Epithelial cell of esophagus (primary cell): ENCODE measurements at regions not wholly inside any gene's neighbourhood (a gene's known extent, or its start where the extent isn't known, plus 50 kb on each side); places are given as distances from the start of the nearest gene placed in this dataset.
A peak's percentile ranks its signal among the peaks of the same experiment; 100 is the strongest.

ENCODE experiments used
- DNase-seq: peaks from one replicate; pipeline ENCODE4 v3.0.0; 2010; ENCODE audit warnings: low read depth
- H3K4me3 ChIP-seq: 2 replicates; pipeline ENCODE4 v1.5.1; 2011; ENCODE audit warnings: mild to moderate bottlenecking, low read length, control low read depth
- TF ChIP-seq, protein P1 (sequence below): IDR thresholded peaks from 2 replicates; pipeline ENCODE4 v1.5.1; 2011; ENCODE audit warnings: low read depth, mild to moderate bottlenecking, low read length, control low read depth, inconsistent platforms; ENCODE audit not compliant: insufficient read depth; ENCODE audit errors: missing control alignments

DNA sequence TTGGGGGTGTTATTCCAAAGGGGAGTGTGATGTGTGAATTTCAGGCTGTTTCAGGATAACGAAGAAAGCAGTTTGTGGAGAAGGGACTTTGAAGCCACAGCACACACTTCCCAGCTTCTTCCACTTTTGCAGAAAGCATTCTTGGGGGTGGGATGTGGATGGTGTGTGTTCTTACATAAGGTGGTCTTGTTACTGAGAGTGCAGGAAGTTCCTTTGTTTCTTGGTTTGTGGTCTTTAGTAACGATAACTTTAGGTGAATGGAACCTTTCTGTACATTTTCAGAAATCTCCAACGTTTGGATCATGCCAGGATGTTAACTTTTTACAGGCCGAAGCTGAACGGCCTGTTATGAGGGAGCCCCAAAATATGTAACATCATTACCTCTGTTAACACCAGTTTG, 251.8 kb downstream of the KCNRG start:
- H3K4me3 ChIP-seq, result no peak overlapping the region
- no peak for DNase-seq
- TF ChIP-seq, protein P1, sequence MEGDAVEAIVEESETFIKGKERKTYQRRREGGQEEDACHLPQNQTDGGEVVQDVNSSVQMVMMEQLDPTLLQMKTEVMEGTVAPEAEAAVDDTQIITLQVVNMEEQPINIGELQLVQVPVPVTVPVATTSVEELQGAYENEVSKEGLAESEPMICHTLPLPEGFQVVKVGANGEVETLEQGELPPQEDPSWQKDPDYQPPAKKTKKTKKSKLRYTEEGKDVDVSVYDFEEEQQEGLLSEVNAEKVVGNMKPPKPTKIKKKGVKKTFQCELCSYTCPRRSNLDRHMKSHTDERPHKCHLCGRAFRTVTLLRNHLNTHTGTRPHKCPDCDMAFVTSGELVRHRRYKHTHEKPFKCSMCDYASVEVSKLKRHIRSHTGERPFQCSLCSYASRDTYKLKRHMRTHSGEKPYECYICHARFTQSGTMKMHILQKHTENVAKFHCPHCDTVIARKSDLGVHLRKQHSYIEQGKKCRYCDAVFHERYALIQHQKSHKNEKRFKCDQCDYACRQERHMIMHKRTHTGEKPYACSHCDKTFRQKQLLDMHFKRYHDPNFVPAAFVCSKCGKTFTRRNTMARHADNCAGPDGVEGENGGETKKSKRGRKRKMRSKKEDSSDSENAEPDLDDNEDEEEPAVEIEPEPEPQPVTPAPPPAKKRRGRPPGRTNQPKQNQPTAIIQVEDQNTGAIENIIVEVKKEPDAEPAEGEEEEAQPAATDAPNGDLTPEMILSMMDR, result no peak

DNA sequence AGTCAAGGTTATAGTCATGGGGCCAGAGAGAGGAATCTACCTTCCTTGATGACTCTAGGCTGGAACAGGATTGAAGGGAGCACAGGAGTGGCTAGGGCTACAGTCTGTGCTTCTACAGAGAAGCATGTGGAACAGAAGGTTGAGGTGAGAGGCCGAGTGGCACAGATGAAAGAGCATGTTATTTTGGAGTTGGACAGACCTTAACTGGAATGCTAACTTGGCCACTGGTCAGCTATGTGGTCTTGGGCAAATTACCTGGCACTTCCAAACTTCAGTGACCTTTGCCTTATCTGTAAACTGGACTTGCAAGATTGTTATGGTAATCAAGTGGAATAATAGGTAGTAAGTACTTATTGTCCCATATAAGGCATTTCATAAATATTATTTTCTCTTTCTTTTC, 252.7 kb downstream of the KCNRG start:
- TF ChIP-seq, protein P1, result no peak
- DNase-seq, result no peak
- no peak overlapping the region for H3K4me3 ChIP-seq

DNA sequence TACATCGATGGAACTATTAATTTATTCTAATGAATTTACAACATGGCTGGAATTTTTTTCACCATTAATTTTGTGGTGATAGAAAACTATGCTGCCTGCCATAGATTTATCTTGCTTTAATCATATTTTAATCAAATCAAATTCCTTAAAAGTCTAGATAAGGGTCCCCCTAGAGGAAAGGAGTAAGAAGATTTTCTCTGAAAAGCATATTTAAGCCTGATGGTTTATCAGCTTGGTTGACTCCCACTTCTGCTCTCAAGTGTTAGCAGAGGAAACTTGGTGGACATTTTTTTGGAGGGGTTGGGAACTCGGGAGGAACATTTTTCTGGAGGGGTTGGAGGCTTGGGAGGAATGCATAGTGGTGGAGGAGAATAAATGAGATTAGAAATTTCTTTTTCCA, 253.3 kb downstream of the KCNRG start:
- DNase-seq, result no peak
- H3K4me3 ChIP-seq, result no peak overlapping the region
- TF ChIP-seq, protein P1, result no peak

DNA sequence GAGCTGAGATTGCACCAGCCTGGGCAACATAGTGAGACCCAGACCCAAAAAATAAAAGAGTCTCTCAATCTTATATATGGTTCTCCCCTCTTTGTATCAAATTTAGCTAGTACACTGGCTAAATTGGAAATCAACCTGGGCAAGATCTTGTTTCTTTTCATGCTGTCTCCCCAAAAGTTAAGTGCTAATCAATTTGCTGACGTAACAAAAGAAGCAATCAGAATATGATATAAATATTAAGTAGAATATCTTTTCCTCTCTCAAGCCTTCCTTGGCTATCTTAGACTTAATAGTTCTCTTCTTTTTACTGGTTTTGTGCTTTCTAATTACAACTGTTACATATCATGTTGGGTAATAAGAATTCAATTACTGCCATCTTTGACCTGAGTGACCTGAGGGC, 258.9 kb downstream of the KCNRG start:
- no peak for DNase-seq
- TF ChIP-seq, protein P1, result no peak
- H3K4me3 ChIP-seq, result no peak overlapping the region

DNA sequence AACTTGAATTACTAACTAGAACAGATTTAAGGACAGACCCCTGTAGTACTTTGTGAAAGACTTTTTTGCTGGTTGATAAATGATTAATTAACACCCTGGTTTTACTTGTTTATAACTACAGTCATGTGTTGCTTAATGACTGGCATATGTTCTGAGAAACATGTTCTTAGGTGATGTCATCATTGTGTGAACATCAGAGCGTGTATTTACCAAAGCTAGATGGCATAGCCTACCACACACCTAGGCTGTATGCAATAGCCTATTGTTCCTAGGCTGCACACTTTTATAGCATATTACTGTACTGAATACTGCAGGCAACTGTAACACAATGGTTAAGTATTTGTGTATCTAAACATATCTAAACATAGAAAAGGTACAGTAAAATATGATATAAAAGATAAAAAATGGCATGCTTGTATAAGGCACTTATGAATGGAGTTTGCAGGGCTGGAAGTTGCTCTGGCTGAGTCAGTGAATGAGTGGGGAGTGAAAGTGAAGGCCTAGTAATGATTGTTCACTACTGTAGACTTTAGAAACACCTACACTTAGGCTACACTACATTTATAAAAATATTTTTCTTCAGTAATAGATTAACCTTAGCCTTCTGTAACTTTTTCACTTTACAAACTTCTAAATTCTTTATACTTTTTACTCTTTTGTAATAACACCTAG, 260.3 kb downstream of the KCNRG start:
- peak; percentile 89 for DNase-seq
- TF ChIP-seq, protein P1, result peak; percentile 31
- no peak overlapping the region for H3K4me3 ChIP-seq

DNA sequence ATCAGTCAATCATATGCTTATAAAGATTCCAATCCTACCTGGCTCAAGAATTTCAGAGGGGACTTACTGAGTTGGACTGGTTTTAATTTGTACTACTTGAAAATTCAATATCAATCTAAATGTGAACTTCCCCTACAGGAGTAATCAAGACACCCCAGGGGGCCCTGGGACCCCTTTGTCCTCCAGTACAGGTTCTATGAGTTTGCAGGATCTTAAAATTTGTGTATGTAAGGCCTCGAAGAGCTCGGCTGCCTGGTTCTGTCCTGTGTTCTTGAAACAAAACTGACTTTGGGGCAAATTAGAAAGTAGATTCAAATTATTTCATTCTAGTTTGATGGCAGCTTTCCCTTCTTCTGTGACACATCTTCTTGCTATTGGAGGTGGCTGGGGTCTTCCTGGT, 261.3 kb downstream of the KCNRG start:
- no peak overlapping the region for H3K4me3 ChIP-seq
- DNase-seq, result no peak
- TF ChIP-seq, protein P1, result no peak

DNA sequence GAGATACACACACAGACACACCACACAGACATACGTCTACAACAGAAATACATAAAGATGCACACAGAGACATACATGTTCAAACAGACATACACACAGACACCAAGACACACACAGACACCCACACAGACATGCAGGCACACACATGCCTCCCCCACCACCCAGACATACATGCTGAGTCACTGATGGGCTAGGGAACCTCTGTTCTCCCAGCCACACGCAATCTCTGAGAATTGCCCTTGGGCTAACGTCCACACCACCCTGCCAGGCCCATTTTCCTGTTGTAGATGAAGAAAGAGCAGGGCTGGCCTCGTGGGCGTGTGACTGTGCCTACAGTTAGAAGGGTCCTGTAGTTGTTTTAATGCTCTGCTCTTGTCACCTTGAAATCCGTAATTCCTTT, 261.9 kb downstream of the KCNRG start:
- TF ChIP-seq, protein P1, result no peak
- DNase-seq, result peak; percentile 80
- H3K4me3 ChIP-seq, result no peak overlapping the region
